Left hindlimb (tissue), 1 donor: ENCODE measurements at regions not wholly inside any gene's neighbourhood (a gene's known extent, or its start where the extent isn't known, plus 50 kb on each side); places are given as distances from the start of the nearest gene placed in this dataset.
A peak's percentile ranks its signal among the peaks of the same experiment; 100 is the strongest.

ENCODE experiments used
- DNase-seq: peaks from one replicate; pipeline ENCODE4 v3.0.0-alpha.2; 2018

DNA sequence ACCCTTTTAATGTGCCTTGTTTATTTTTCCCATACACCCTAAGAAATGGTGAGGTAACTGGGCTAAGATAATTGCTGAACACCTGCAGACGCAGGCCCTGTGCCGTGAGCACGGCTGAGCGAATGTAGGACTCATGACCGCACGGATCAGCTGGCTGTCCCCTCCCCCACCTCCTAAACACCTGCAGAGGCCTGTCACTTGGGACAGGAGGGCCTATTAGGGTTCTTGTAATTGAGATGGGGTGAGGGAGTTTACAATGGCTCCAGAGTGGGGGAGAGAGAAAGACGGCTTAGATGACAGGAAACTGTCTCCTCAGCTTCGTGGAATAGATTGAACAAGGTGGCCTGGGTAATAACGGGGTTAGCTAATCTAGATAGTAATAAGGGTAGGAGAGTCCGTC is 291.7 kb upstream of the HABP2 start:
- peak; percentile 57 for DNase-seq

DNA sequence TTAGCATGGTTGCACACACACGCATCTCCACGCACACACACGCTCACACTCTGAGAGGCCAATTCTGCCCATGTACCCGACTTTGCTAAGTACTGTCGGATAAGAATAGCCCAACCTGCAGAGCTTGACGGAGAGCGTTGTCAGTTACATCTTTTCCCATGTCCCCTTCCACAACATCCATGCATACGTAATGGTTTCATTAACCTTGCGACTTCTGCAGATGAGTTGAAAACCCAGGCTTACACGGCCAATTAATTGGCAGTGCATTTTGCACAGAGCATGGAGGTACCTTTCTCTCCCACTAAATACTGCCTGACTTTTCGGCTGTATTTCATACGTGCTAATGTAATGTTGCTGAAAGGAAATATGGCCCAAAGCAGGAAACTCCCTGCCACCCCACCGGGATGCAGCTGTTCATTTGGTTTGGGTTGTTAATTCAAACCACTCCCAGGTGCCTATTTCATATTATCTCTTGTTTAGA is 291.2 kb upstream of the HABP2 start:
- peak; percentile 48 for DNase-seq

DNA sequence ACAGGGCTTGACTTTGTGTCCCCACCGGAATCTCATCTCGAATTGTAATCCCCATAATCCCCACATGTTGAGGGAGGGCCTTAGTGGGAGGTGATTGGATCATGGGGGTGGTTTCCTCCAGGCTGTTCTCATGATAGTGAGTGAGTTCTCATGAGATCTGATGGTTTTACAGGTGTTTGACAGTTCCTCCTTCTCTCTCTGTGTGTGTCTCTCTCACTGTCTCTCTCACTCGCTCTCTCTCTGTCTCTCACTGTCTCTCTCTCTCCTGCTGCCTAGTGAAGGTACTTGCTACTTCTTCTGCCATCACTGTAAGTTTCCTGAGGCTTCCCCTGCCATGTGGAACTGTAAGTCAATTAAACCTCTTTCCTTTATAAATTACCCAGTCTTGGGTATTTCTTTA is 289.8 kb upstream of the HABP2 start:
- DNase-seq, result no peak

DNA sequence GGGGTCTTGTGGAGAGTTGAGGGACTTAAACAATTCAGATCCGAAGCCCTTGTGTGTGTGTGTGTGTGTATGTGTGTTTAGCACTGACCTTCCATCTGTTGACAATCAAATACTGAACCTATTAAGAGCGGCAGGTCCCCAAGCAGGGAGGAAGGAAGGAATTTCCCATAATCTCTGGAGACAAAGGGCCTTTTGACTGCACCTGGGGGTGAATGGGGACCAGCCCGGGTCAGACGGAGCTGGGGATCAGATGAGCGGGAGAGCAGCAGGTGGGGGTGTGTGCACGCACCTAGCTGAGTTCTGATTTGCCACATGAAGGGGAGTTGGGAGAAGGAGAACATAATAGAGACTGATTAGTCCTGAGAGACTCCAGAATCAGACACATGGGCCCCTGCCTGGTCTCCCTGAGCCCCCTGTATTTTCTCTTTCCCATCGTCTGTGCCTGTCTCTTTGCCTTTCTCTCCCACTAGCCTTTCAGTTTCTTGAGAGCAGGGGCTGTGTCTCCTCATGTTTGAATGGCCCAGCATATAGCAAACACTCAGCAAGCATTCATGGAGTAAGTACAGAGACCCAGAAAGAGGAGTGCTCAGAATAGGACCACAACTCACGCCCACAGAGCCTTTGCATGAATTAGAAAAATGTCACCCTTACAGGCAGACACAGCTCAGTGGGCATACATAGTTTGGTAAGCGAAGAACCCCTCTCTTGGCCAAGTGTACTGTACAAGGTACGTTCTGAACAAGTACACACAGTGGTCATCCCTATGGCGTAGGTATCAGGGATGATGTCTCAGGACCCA is 288.3 kb upstream of the HABP2 start:
- no peak for DNase-seq

DNA sequence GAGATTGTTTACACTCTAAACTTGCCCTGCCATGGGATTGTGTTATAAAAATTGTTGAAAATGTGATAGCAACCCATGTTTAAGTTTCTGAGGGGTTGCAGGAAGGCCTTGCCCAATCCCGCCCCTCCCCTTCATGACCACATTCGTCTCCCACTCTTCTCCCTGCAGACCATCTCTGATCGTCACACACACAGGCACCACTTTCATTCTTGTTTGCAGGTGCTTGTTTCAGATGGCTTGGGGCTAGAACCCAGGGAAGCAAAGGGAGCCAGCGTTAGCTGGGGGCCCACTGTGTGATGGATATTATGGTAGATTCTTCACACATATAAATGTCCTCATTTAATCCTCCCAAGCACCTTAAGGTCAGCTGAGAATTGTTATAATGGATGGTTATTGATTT is 286.7 kb upstream of the HABP2 start:
- no peak for DNase-seq

DNA sequence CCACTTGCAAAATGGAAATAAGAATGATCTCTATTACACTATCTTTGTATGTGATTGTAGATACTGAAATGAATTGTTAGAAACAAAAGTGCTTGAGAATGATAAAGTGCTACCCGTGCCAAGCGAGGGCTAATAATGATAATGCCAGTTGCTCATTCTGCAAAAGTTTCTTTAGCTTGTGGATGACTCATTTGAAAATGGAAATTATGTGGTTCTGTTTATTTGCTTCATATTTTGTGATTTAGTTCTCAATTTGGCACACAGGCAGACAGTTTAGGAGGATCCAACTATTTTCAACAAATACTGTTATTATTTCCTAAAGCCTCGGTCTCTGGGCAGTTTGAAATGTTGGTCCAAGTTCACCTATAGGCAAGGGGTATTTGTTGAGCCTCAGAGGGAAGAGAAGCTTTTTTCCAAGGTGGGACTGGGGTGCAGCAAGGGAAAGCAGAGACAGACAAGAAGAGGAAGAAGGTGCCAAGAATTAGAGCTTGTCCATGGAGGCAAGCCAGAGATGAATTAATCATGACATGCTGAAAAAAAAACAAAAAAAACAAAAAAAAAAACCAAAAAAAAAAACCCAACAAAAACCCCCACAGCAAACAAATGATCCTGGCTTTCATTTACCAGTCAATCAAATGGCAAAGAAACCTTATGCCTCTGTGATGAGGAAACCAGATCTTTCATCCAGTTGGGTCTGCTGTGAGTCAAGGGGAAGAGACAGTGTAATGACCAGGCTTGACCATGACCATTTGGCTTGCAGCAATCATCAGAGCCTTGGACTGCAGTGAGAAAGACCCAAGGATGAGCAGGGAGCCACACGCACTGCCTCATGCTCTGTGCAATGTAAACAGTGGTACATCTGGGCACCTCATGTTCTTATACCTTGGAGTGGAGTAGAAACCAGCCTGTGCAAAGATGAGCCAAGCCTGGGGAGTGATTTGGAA is 285.0 kb upstream of the HABP2 start:
- no peak for DNase-seq

DNA sequence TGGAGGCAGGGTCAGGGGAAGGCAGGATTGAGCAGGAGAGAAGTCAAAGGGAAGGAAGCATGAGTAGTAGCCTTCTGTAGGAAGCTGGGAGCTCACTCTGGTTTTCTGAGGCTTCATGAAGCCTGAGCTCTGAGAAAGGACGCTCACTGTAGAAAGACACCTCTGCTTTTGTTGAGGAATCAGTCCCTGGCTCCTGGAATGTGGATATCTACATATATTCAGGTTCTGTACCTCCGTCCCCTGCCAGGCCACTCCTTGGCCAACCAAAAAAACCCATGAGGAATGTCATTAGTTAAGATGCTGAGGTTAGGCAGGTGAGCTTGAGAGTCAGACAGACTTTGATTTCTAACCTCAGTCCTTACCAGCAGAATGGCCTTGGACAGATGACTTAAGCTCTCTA is 283.5 kb upstream of the HABP2 start:
- DNase-seq, result no peak

DNA sequence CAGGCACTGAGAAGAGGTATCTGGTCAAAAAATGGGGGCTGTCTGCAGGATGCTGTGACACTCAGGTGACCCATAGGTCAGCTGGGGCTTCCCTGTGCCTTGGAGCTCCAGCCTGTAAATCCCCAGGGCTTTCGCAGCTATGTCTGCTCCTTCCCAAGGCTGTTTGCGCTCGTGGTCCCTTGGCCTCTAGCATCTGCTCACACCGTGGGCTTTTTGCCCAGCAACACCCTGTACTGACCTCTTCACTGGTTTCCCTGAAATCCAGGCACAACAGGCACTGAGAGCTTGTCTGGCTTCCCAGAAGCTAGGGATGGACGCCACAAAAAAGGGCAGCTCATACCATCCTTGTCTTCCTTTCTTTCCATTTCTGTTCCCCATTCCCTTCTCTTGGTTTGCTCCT is 280.3 kb upstream of the HABP2 start:
- DNase-seq, result no peak

DNA sequence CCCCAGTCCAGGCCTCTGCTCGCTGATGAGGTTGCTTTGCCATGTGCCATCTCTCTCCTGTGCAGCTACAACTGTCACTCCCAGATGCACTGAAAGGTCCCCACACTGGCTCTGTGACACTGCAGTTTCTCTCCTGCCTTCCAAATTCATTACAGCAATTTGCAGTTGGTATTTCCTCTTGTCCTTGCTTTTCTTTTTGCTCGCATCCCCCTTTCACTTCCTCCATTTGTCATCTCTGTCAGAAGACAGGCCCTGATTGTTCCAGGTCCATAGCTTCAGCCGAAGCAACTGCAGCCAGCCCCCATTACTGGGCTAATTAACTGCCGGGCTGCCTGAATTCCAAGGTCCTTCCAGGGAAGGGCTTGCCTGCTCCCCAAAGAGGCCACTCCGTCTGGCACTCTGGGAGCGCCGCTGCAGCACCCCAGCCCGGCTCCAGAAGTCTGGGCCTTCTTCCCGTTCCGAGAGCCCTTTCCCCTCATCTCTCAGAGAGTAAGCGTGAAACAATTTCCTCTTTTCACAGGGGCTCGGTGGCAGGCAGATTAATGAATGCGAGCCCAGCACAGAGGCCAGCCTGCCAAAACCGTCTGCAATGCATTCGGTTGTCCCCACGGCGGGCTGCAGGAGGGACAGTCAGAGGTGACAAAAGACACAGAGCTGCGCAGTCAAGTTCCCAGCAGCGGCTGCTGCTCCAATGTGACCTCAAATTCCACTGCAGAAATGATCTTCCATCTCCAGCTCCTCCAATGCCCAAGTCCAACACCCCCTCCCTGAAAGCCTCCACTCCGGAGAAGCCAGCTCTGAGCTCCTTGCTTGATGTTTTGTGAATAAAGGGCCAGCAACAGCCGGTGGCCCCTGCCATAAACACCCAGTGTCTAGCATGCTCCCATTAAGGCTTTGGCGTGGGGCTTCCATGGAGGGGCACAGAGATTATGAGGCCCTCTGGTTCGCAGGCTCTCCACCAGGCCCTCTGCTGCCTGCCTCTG is 279.4 kb upstream of the HABP2 start:
- DNase-seq, result peak; percentile 66

DNA sequence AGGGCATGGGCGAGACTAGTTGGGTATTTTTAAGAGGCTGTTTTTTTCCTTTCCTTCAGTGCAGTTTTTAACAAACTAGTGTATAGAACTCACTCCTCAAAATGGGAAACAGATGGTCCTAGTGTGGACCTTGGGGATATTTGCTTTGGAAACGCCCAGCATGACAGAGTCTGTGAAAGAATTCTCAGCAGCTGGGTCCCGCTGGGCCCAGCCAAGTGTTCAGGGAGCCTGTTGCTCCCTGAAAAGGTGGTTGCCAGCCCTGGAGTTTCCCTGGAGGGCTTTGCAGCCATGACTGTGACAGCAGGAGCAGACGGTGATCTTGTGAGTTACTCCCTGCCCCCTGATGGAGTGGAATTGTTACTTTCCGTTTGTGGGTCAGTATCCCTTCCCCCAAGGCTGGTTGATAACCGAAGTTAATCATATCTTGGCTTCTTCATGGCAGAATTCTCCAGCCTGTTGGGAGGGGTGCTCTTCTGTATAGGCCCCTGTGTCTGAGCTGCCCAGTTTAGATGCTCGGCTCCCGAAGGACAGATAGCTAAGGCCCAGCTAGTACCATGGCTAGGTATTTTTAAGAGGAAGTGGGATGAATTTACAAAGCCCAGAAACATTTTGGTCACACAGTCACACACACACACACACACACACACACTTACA is 278.6 kb upstream of the HABP2 start:
- peak; percentile 73 for DNase-seq

DNA sequence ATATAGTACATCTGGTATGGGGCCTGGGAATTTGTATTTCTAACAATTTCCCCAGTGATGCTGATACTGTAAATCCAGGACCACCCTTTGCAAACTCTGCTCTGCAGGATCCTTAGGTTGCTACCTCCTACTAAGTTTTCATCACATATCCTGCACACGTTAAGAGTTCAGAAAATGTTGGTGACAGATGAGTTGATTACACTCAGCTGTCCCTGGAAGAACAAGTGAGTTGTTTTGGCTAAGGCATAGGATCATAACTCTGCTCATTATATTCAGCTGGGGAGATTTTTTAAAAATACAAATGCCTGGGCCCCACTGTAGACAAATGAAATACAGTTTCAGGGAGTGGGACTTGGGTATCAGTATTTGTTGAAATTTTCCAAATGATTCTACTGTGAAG is 274.6 kb upstream of the HABP2 start:
- no peak for DNase-seq

DNA sequence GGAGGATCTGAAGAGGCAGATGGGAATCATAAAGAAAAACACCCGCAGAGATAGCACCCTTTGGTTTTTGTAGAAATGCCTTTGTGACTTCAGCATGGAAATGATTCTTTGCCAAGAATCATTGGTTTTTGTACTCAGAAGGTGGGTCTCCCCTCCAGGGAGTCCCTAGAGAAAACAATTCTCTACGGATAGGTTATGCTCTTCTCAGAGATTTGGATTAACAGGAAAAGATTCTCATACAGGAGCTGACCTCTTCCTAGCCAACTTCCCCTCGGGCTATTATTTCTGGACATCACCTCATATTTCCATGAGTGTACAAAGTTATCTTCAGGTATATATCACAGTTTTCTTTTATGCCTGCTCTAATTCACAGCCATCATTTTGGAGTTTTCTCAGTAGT is 274.2 kb upstream of the HABP2 start:
- no peak for DNase-seq

DNA sequence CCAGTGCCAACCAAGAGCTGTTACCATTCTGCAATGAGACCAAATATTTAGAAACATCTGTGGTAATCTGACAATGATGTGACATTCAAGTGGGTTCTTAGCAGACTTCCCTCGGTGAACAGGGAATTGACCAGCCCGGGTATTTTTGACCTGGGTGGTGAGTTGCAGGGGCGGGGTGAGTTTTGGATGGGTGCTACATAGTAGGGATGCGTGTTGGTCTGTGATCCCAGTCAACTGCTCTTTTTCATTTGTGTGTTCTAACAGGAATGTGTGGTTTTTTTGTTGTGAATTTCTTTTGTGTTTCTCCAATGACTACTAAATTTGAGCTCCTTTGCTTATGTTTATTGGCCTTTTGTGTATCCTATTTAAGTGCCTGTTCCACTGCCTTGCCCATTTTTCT is 273.6 kb upstream of the HABP2 start:
- DNase-seq, result no peak

DNA sequence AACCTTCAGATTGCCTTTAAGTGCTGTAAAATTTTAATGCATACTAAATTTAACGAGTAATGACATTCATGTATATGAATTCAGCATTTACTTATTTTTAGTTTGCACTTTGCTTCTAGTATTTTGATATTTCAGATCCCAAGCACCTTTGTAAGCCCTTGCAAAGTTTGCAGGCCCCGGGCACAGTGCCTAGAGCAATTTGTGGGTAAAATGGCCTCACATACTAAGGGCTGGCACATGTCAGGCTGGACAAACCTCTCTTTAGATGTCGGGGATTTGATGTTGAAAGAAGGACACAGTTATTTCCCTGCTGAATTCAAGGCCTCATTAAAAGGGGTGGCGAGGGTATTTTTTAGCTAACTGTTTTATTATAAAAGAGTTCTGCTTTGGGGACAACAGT is 270.3 kb upstream of the HABP2 start:
- DNase-seq, result peak; percentile 54

DNA sequence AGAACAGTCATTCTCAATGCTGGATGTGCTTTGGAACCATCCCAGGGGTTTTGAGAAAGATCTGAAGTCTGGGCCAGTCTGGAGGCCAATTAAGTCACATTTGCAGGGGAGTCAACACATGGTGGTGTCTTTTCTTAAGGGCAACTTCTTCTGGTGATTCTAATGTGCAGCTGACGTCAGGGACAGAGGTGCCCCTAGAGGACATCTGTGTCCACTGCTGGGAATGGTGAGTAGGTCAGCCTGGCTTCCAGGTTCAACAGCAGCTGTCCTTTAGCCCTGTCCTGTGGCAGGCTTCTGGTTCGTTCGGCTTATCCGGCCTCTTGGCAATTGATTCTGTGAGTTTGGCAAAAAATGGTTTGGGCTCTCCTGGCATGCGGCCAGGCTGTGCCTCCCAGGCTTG is 269.7 kb upstream of the HABP2 start:
- no peak for DNase-seq

DNA sequence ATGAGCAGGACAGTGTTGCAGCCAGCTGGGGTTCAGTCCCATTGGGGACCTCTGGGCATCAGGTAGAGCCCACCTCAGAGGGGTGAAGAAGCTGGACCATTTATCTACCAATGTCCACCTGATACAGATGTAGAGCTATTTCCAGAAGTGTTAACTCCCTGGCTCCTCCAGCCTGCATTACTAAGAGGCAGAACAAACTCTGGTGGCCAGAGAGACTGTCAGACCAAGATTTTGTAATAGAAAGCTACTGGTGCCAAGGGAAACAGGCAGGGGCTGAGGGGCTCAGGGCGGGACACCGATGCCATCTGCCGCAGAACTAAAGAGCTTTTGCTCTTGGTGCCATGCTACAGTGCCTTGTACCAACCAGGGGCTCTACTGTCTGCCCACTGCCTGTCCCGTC is 268.2 kb upstream of the HABP2 start:
- DNase-seq, result no peak

DNA sequence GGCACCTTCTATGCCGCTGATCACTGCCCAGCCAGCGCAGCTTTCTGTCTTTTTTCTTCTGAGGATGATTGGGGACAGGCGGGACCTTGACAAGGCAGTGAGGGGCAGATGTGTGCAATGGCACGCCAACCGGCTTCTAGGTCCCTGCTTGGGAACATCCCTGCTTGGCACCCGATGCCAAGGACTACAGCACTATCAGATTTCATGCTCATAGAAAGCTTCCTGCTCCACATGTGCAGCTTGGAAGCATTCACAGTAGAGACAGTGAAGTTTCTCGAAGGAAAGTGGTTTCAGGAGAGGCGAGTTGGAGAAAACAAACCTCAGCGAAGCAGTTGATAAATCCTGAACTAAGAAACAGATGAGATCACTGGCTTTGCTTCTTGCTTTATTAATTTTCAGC is 267.5 kb upstream of the HABP2 start:
- no peak for DNase-seq

DNA sequence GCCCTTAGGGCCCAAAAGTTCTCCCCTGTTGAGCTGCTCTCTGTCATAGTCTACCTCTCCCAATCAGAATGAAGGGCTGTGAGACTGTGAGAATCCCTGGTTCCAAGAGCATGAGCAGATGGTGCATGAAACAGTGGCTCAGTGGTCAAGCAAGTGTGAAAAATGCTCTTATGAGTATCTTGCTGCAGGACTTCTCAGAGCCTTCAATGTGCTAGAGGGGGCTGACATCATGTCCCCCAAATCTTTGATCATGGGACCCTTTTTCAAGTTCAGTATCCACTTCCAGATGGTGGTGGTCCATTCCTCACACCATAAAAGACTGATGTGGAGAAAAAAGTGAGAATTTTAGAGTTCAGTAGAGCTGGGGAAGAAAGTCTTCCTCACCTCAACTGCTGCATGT is 265.3 kb upstream of the HABP2 start:
- no peak for DNase-seq

DNA sequence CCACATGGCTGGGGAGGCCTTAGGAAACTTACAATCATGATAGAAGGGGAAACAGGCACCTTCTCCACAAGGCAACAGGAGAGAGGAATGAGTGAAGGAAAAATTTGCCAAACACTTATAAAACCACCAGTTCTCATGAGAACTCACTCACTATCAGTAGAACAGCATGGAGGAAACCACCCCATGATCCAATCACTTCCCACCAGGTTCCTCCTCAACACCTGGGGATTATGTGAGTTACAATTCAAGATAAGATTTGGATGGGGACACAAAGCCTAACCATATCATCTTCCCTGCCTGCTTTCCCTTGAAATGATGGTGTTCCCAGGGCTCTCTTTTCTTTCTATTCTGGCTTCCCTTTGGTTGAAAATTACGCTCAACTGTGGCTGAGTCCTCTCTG is 262.7 kb upstream of the HABP2 start:
- DNase-seq, result no peak

DNA sequence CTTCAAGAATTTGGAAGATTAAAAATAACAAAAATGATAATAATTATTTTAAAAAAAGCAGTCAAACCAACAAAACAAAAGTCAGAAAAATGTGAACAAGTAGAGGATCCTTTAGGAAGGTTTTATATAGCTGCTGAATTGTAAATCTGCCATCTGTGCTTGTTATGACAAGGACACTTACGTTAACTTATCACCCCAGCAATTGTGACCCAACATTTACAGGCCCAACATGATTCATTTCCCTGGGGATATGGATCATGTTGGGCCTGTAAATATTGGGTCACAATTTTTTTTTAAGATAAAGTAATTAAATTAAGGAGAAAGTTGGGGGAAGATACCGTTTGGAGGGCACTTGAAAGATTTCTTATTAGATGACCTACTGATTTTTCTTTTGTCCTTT is 261.4 kb upstream of the HABP2 start:
- DNase-seq, result no peak

DNA sequence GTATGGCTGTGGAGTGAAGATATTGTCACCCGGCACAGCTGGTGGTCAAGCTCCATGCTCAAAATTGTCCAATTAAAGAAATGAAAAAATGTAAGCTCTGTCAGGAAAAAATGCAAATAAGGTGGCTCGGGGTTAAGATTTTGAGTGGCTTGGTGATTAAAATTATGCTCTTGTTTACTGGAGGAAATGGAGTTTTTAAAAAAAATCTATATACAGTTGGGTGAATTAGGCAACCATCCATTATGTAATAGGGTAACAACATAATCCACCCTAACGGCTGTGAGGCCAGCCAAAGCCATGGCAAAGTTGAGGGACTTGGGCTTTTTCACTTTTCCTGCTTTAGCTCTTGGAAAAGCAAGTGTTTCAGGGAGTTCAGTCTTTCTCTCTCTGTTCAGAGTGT is 260.8 kb upstream of the HABP2 start:
- no peak for DNase-seq

DNA sequence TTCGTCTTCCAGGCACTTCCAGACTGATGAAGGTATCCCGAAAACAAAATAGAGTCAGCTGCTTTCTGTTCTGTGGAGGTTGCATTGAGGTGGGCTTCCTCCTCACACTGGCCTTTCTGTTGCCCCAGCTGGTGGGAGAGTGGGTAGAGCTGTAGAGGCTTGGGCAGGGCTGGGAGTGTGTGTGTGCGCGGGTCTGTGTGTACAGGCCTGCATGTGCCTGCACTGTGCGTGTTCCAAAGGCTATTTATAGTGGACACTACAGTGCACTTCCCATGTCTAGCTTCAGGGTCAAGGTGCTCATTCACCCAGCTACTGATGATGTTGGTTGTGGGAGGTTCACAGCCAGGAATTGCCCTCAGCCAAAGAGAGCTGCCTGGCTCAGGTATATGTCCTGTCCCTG is 260.1 kb upstream of the HABP2 start:
- no peak for DNase-seq
